Neural crest cell (in vitro differentiated cells): ENCODE measurements at regions not wholly inside any gene's neighbourhood (a gene's known extent, or its start where the extent isn't known, plus 50 kb on each side); places are given as distances from the start of the nearest gene placed in this dataset.

Experiments used
- DNase-seq: peaks from one replicate; pipeline ENCODE4 v3.0.0; 2021; ENCODE audit warnings: low read depth, mixed read lengths, low spot score
- H3K27ac Mint-ChIP-seq: one replicate; pipeline ENCODE4 v1.8.0; 2021; ENCODE audit warnings: mild to moderate bottlenecking, mixed read lengths; ENCODE audit not compliant: unreplicated experiment
- H3K27me3 Mint-ChIP-seq: 2 replicates; pipeline ENCODE4 v1.8.0; 2021; ENCODE audit warnings: low read depth, mild to moderate bottlenecking, mixed read lengths
- H3K36me3 Mint-ChIP-seq: 2 replicates; pipeline ENCODE4 v1.8.0; 2021; ENCODE audit warnings: low read depth, mild to moderate bottlenecking, mixed read lengths
- H3K4me1 Mint-ChIP-seq: 2 replicates; pipeline ENCODE4 v1.8.0; 2021; ENCODE audit warnings: mixed read lengths
- H3K4me3 Mint-ChIP-seq: one replicate; pipeline ENCODE4 v1.8.0; 2021; ENCODE audit warnings: mild to moderate bottlenecking, mixed read lengths
- H3K9me3 Mint-ChIP-seq: 2 replicates; pipeline ENCODE4 v1.8.0; 2021; ENCODE audit warnings: mixed read lengths
- TF ChIP-seq, protein P1 (sequence below): fragments of 200-600 bp; sonication (generic); conservative IDR thresholded peaks from 2 replicates; pipeline ENCODE4 v1.5.0; 2021; ENCODE audit warnings: antibody characterized with exemption, mild to moderate bottlenecking

DNA sequence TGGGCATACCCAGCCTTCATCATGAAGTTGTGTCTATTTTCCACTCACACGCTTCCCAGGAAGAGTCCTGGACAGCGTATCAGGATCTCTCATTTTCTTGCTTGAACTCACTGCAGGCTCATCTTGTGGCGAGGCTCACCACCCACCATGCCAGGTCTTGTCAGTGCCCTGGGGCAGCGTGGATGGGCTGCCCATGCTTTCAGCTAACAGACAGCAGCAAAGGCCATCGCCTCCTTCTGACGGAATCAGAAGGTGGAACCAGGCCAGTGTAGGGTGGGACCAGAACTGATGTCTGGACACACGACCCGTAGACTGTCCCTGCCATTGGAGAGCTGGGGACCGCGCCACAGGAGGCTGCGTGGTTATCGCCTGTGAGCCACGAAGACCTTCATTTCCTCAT, 169.4 kb downstream of the FOXL1 start:
- peaks cover 13% of the 10 kb centered on the region for H3K4me1 Mint-ChIP-seq
- H3K36me3 Mint-ChIP-seq, result no peaks in the 10 kb centered on the region
- H3K27ac Mint-ChIP-seq, result no peak overlapping the region
- TF ChIP-seq, protein P1, sequence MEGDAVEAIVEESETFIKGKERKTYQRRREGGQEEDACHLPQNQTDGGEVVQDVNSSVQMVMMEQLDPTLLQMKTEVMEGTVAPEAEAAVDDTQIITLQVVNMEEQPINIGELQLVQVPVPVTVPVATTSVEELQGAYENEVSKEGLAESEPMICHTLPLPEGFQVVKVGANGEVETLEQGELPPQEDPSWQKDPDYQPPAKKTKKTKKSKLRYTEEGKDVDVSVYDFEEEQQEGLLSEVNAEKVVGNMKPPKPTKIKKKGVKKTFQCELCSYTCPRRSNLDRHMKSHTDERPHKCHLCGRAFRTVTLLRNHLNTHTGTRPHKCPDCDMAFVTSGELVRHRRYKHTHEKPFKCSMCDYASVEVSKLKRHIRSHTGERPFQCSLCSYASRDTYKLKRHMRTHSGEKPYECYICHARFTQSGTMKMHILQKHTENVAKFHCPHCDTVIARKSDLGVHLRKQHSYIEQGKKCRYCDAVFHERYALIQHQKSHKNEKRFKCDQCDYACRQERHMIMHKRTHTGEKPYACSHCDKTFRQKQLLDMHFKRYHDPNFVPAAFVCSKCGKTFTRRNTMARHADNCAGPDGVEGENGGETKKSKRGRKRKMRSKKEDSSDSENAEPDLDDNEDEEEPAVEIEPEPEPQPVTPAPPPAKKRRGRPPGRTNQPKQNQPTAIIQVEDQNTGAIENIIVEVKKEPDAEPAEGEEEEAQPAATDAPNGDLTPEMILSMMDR, result no peak
- peaks cover 3% of the 10 kb centered on the region for H3K27me3 Mint-ChIP-seq
- DNase-seq, result no peak
- no peaks in the 10 kb centered on the region for H3K9me3 Mint-ChIP-seq
- no peak overlapping the region for H3K4me3 Mint-ChIP-seq

DNA sequence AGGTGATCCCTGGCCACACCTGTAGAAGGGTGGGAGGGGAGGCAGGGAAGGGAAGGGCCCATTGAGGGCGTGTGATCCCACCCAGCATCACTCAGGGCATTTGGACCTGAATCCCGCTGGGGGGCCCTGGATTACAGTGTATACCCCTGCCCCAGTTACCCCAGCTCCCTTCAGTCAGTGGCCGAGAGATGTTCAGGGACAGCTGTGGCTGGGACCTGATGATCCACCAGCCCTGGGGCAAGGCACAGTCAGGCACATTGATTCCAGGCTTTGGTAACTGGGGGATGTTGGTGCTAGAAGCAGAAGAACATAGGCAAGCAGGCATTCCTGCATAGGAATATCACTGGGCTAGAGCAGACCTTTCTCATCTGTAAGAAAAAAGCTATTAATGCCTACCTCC, 170.3 kb downstream of the FOXL1 start:
- Mint-ChIP-seq H3K4me3 (no peak overlapping the region), H3K9me3 (no peaks in the 10 kb centered on the region), H3K27ac (no peak overlapping the region), H3K27me3 (peaks cover 3% of the 10 kb centered on the region), H3K36me3 (no peaks in the 10 kb centered on the region), H3K4me1 (peaks cover 11% of the 10 kb centered on the region)
- TF ChIP-seq, protein P1, result no peak
- no peak for DNase-seq

DNA sequence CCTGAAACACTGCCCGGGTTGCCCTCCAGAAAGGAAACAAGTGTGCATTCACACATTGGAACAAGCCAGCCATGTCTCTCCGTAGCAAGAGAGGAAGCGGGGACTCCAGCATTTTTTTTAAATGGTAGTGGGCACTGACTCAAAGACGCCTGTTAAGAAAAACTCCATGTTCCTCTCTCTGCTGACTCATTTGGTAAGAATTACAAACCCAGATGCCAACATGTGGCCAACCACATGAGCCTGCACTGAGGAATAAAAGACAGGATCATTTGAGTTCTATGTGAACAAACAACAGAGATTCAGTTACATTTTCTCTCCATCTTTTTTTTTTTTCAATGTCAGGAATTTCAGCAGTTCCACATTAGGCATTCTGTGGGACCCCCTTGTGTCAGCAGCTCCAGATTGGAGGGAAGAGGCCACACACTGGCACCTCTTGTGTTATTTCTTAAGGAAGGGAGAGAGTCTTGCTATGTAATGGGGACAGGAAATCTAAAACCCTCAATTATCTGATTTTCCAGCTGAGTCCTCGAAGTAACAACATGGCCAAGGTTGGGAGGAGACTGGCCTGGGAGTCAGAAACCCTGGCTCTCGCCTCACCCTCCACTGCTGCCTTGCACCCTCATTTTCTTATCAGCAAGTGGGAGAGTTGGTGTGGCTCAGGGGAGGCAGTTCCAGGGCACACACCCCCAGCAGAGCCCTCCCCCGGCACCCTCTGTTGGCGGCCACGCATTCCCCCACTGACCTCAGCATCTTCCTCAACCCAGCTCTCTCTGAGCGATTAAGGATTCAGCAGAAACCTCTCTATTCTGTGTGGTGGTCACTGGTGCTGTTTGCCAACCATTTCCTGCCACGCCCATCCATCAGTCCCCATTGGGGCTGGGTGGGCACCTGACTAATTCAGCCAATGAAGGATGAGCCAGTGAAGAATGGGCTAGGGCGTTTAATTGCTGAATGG, 173.0 kb downstream of the FOXL1 start:
- H3K9me3 Mint-ChIP-seq, result no peaks in the 10 kb centered on the region
- H3K27me3 Mint-ChIP-seq, result no peaks in the 10 kb centered on the region
- H3K27ac Mint-ChIP-seq, result peak overlapping the region; percentile 73
- TF ChIP-seq, protein P1, result no peak
- no peak overlapping the region for H3K4me3 Mint-ChIP-seq
- H3K36me3 Mint-ChIP-seq, result no peaks in the 10 kb centered on the region
- peaks cover 4% of the 10 kb centered on the region for H3K4me1 Mint-ChIP-seq
- DNase-seq, result no peak

DNA sequence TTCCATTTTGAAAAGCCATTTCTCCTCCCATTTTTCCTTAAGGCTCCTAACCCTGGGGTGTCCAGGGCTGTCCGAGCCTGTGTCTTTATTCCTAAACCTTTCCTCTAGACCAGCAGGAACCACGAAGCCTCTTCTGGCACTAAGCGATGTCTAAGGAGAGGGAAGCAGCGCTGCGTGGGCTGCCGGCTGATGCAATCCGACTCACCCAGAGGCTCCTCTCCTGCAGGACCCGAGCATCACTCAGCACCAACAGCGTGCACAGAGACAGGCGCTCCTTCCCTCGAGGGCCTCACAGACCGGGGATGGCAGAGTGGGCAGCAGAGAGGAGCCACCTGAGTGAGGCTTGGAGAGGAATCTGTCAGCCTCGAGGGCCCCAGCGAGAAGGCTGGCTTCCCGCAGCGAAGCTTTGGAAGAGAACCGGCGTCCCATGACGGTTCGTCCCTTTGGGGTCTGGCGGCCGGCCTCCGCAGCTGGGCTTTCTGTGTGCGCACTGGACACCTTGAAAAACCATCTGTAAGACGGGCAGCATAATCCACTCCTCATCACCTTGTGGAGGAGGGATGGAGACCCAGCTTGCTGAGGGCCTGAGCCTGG, 174.3 kb downstream of the FOXL1 start:
- Mint-ChIP-seq H3K4me3 (no peak overlapping the region), H3K9me3 (no peaks in the 10 kb centered on the region), H3K36me3 (no peaks in the 10 kb centered on the region), H3K27me3 (peaks cover 4% of the 10 kb centered on the region), H3K27ac (no peak overlapping the region), H3K4me1 (peaks cover 11% of the 10 kb centered on the region)
- no peak for DNase-seq
- TF ChIP-seq, protein P1, result no peak

DNA sequence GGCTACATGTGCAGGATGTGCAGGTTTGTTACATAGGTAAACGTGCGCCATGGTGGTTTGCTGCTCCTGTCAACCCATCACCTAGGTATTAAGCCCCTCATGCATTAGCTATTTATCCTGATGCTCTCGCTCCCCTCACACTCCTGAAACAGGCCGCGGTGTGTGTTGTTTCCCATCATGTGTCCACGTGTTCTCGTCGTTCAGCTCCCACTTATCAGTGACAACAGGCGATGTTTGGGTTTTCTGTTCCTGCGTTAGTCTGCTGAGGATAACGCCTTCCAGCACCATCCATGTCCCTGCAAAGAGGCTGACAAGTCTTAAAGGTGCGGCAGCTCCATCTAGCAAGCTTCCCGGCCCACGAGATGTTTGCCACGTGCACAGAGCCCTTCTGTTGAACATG, 175.1 kb downstream of the FOXL1 start:
- no peak for DNase-seq
- no peak overlapping the region for H3K27ac Mint-ChIP-seq
- peaks cover 4% of the 10 kb centered on the region for H3K27me3 Mint-ChIP-seq
- TF ChIP-seq, protein P1, result no peak
- H3K4me1 Mint-ChIP-seq, result peaks cover 11% of the 10 kb centered on the region
- H3K36me3 Mint-ChIP-seq, result no peaks in the 10 kb centered on the region
- no peaks in the 10 kb centered on the region for H3K9me3 Mint-ChIP-seq
- H3K4me3 Mint-ChIP-seq, result no peak overlapping the region
